Mesothelial cell of epicardium (in vitro differentiated cells): ENCODE measurements at regions not wholly inside any gene's neighbourhood (a gene's known extent, or its start where the extent isn't known, plus 50 kb on each side); places are given as distances from the start of the nearest gene placed in this dataset.

ENCODE experiments used
- DNase-seq, 2 experiments: peaks; one replicate each; pipeline ENCODE4 v3.0.0; 2021; ENCODE audit warnings: low spot score in 2 of 2; ENCODE audit not compliant: unreplicated experiment in 2 of 2
- H3K27ac Mint-ChIP-seq: 2 replicates; pipeline ENCODE4 v1.8.0; 2021; ENCODE audit warnings: mixed read lengths
- H3K27me3 Mint-ChIP-seq: 2 replicates; pipeline ENCODE4 v1.8.0; 2021; ENCODE audit warnings: low read depth, mixed read lengths
- H3K36me3 Mint-ChIP-seq: 2 replicates; pipeline ENCODE4 v1.8.0; 2021; ENCODE audit warnings: mixed read lengths
- H3K4me1 Mint-ChIP-seq: 2 replicates; pipeline ENCODE4 v1.8.0; 2021; ENCODE audit warnings: mixed read lengths
- H3K4me3 Mint-ChIP-seq: 2 replicates; pipeline ENCODE4 v1.8.0; 2021; ENCODE audit warnings: mild to moderate bottlenecking, moderate library complexity, mixed read lengths
- H3K9me3 Mint-ChIP-seq: 2 replicates; pipeline ENCODE4 v1.8.0; 2021; ENCODE audit warnings: mixed read lengths
- CTCF ChIP-seq: fragments of 200-600 bp; sonication (generic); IDR thresholded peaks from one replicate; pipeline ENCODE4 v1.5.0; 2021; ENCODE audit warnings: antibody characterized with exemption; ENCODE audit not compliant: unreplicated experiment

DNA sequence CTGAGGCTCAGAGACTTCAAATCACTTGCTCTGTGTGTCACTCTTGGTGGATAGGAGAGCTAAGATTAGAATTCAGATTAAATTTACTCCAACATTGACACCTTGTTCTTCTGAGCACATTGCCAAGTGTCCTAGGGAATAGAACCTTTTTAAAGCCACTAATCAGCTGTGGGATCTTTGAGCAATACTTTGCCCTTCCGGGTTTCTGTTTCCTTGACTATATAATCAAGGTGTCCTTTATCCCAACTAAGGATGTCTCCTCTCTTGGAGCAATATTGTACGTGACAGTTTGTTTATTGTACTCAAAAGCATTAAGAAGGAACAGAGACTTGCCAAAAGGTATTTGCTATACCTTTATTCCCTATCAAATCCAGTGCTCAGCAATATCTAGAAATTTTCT lies 170.9 kb upstream of the CADPS start:
- H3K4me3 Mint-ChIP-seq = no peak overlapping the region
- H3K9me3 Mint-ChIP-seq = peaks cover 6% of the 10 kb centered on the region

GRCh38 chr3:63046580-63046979 lies 171.4 kb upstream of the CADPS start:
- DNase-seq = no peak
- H3K27ac Mint-ChIP-seq = no peak overlapping the region
- no peak overlapping the region for H3K4me3 Mint-ChIP-seq
- no peak for TF ChIP-seq CTCF
- peaks cover 4% of the 10 kb centered on the region for H3K27me3 Mint-ChIP-seq
- H3K9me3 Mint-ChIP-seq = peaks cover 6% of the 10 kb centered on the region
- H3K4me1 Mint-ChIP-seq = no peaks in the 10 kb centered on the region
- no peaks in the 10 kb centered on the region for H3K36me3 Mint-ChIP-seq

More for the DNA sequence above, 170.9 kb upstream of the CADPS start:
- no peak for TF ChIP-seq CTCF
- DNase-seq = no peak
- no peaks in the 10 kb centered on the region for H3K36me3 Mint-ChIP-seq
- no peak overlapping the region for H3K27ac Mint-ChIP-seq
- no peaks in the 10 kb centered on the region for H3K4me1 Mint-ChIP-seq
- H3K27me3 Mint-ChIP-seq = peaks cover 8% of the 10 kb centered on the region

DNA sequence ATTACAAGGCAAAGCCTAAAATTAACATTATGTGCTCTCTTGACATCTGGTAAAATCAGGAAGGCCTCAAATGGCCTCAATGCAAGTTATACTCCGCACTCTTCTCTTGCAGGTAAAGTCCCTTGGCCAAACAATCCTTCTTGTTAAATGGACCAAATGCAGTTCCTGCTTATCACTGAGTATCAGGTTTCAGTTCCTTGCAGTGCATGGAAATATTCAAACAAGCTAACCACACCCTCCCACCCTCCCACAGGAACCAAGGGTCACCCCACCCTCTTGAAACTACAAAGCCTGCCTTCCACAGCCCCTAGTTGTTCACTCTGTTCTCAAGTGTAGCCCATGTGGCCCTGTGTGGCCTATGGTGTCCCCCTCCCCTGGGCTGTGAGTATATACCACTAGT lies 171.9 kb upstream of the CADPS start:
- Mint-ChIP-seq H3K27me3 (peaks cover 3% of the 10 kb centered on the region), H3K9me3 (peaks cover 6% of the 10 kb centered on the region), H3K27ac (no peak overlapping the region), H3K4me3 (no peak overlapping the region), H3K36me3 (no peaks in the 10 kb centered on the region), H3K4me1 (peaks cover 2% of the 10 kb centered on the region)
- TF ChIP-seq CTCF = no peak
- DNase-seq = no peak

GRCh38 chr3:63048367-63049326 lies 173.4 kb upstream of the CADPS start:
- Mint-ChIP-seq H3K4me3 (no peak overlapping the region), H3K27ac (no peak overlapping the region), H3K9me3 (peaks cover 6% of the 10 kb centered on the region), H3K4me1 (peaks cover 3% of the 10 kb centered on the region), H3K36me3 (no peaks in the 10 kb centered on the region), H3K27me3 (peaks cover 5% of the 10 kb centered on the region)
- no peak for TF ChIP-seq CTCF
- DNase-seq = no peak

GRCh38 chr3:63050548-63051177 lies 175.4 kb upstream of the CADPS start:
- TF ChIP-seq CTCF = no peak
- H3K27me3 Mint-ChIP-seq = peaks cover 16% of the 10 kb centered on the region
- no peak overlapping the region for H3K4me3 Mint-ChIP-seq
- H3K27ac Mint-ChIP-seq = no peak overlapping the region
- H3K9me3 Mint-ChIP-seq = peaks cover 4% of the 10 kb centered on the region
- H3K36me3 Mint-ChIP-seq = no peaks in the 10 kb centered on the region
- DNase-seq = no peak
- peaks cover 3% of the 10 kb centered on the region for H3K4me1 Mint-ChIP-seq
